SK-N-MC (cell line): ENCODE measurements at regions not wholly inside any gene's neighbourhood (a gene's known extent, or its start where the extent isn't known, plus 50 kb on each side); places are given as distances from the start of the nearest gene placed in this dataset.

Source experiments
- EZH2 ChIP-seq: fragments of 200-600 bp; sonication (generic); IDR thresholded peaks from one replicate; pipeline ENCODE4 v1.6.1; 2017; ENCODE audit warnings: antibody characterized with exemption
- POLR2AphosphoS5 ChIP-seq: IDR thresholded peaks from 2 replicates; pipeline ENCODE4 v1.6.1; 2012; ENCODE audit warnings: mild to moderate bottlenecking, low read depth, low read length, borderline replicate concordance

- TF ChIP-seq POLR2AphosphoS5: no peak
- TF ChIP-seq EZH2: no peak
Measured at GRCh38 chr1:173333581-173333980, 126.5 kb upstream of the TNFSF4 start.
